Natural killer cell (primary cell): ENCODE measurements at regions not wholly inside any gene's neighbourhood (a gene's known extent, or its start where the extent isn't known, plus 50 kb on each side); places are given as distances from the start of the nearest gene placed in this dataset.
"Not testable (repeated sequence)": the region's sequence is repeated elsewhere in the genome, so short reads cannot be mapped to it uniquely, and the experiment has no call there.

ENCODE experiments used
- ATAC-seq, 3 donors: fragments of 150-1000 bp in 2 of 3; fragments of 200-7000 bp in 1 of 3; cut with Tn5 transposase; 1 replicate in 1 of 3; 2 replicates in 2 of 3; pipeline ENCODE4 v1.10.0; 2021; ENCODE audit warnings: mild to moderate bottlenecking in 2 of 3, moderate library complexity in 2 of 3
- DNase-seq, 2 donors: peaks; one replicate each; pipeline versions ENCODE4 v3.0.0 to v3.0.0-alpha.2; 2013 to 2021; ENCODE audit warnings: mixed read lengths in 1 of 2
- H3K27ac ChIP-seq: one replicate; pipeline ENCODE4 v1.5.1; 2013; ENCODE audit warnings: mild to moderate bottlenecking, low read length
- H3K27me3 ChIP-seq: one replicate; pipeline ENCODE4 v1.6.1; 2013; ENCODE audit warnings: low read length; ENCODE audit not compliant: control insufficient read depth, insufficient read depth
- H3K36me3 ChIP-seq: one replicate; pipeline ENCODE4 v1.6.1; 2013; ENCODE audit warnings: low read length; ENCODE audit not compliant: control insufficient read depth, insufficient read depth
- H3K4me1 ChIP-seq: one replicate; pipeline ENCODE4 v1.6.1; 2013; ENCODE audit warnings: low read length; ENCODE audit not compliant: control insufficient read depth, insufficient read depth
- H3K4me3 ChIP-seq: one replicate; pipeline ENCODE4 v1.5.1; 2013; ENCODE audit warnings: low read length
- H3K9me3 ChIP-seq: one replicate; pipeline ENCODE4 v1.6.1; 2013; ENCODE audit warnings: low read length; ENCODE audit not compliant: control insufficient read depth, insufficient read depth
- H3K27ac Mint-ChIP-seq, 2 donors: one replicate each; pipeline ENCODE4 v1.8.0; 2022; ENCODE audit warnings: mild to moderate bottlenecking in 2 of 2, mixed read lengths in 2 of 2, moderate library complexity in 1 of 2
- H3K27me3 Mint-ChIP-seq, 2 donors: one replicate each; pipeline ENCODE4 v1.8.0; 2022; ENCODE audit warnings: low read depth in 2 of 2, mixed read lengths in 2 of 2
- H3K36me3 Mint-ChIP-seq: one replicate; pipeline ENCODE4 v1.8.0; 2022; ENCODE audit warnings: mixed read lengths
- H3K4me1 Mint-ChIP-seq, 2 donors: one replicate each; pipeline ENCODE4 v1.8.0; 2022; ENCODE audit warnings: mixed read lengths in 2 of 2
- H3K4me3 Mint-ChIP-seq: one replicate; pipeline ENCODE4 v1.8.0; 2022; ENCODE audit warnings: mild to moderate bottlenecking, moderate library complexity, mixed read lengths
- H3K9me3 Mint-ChIP-seq, 2 donors: one replicate each; pipeline ENCODE4 v1.8.0; 2022; ENCODE audit warnings: mixed read lengths in 2 of 2
- WGBS: methylation state at CpG from one replicate; pipeline ENCODE4 v1.1.7; 2013; ENCODE audit warnings: missing lambda C conversion rate; ENCODE audit not compliant: insufficient coverage; 5-methylcytosine and 5-hydroxymethylcytosine counted together
- intact Hi-C: fragments of 100-400 bp; cut with micrococcal nuclease; formaldehyde crosslinking; loops from one replicate; pipeline ENCODE4 v1.14.2; 2022
- TF ChIP-seq, protein P1 (sequence below): fragments of 200-600 bp; IDR thresholded peaks from one replicate; pipeline ENCODE4 v1.8.0; 2022; ENCODE audit warnings: antibody characterized with exemption

DNA sequence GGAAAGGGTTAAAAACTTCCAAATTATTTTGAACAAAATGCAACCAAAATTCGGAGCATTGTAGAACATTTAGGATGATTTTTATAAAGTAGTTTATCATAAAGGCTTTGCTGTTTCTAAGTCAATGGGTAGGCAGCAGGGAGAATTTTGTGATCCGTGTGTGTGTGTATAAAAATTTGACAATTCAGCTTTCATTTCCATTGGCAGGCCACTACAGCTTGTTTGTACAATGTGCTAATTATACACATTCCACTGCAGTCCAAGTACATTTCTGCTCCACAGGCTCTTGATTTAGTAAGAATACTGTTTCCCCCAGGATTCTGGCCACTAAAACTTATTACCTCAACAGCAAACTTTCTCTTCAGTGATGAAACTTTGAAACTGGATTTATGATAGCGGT, 71.8 kb upstream of the LTBP1 start:
- Mint-ChIP-seq H3K4me1 (no peaks in the 10 kb centered on the region), H3K4me3 (no peak overlapping the region), H3K27ac (no peak overlapping the region), H3K27me3 (no peaks in the 10 kb centered on the region), H3K9me3 (no peaks in the 10 kb centered on the region), H3K36me3 (no peaks in the 10 kb centered on the region)
- Histone ChIP-seq H3K4me1 (no peaks in the 10 kb centered on the region), H3K4me3 (no peak overlapping the region), H3K36me3 (no peaks in the 10 kb centered on the region), H3K9me3 (no peaks in the 10 kb centered on the region), H3K27ac (no peak overlapping the region), H3K27me3 (no peaks in the 10 kb centered on the region)
- DNase-seq (no peak), ATAC-seq (no peak)
- 100% methylated on average over 2 of the region's 3 CpGs for WGBS
- TF ChIP-seq, protein P1, sequence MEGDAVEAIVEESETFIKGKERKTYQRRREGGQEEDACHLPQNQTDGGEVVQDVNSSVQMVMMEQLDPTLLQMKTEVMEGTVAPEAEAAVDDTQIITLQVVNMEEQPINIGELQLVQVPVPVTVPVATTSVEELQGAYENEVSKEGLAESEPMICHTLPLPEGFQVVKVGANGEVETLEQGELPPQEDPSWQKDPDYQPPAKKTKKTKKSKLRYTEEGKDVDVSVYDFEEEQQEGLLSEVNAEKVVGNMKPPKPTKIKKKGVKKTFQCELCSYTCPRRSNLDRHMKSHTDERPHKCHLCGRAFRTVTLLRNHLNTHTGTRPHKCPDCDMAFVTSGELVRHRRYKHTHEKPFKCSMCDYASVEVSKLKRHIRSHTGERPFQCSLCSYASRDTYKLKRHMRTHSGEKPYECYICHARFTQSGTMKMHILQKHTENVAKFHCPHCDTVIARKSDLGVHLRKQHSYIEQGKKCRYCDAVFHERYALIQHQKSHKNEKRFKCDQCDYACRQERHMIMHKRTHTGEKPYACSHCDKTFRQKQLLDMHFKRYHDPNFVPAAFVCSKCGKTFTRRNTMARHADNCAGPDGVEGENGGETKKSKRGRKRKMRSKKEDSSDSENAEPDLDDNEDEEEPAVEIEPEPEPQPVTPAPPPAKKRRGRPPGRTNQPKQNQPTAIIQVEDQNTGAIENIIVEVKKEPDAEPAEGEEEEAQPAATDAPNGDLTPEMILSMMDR, result no peak
- intact Hi-C loops, result no loop called here

DNA sequence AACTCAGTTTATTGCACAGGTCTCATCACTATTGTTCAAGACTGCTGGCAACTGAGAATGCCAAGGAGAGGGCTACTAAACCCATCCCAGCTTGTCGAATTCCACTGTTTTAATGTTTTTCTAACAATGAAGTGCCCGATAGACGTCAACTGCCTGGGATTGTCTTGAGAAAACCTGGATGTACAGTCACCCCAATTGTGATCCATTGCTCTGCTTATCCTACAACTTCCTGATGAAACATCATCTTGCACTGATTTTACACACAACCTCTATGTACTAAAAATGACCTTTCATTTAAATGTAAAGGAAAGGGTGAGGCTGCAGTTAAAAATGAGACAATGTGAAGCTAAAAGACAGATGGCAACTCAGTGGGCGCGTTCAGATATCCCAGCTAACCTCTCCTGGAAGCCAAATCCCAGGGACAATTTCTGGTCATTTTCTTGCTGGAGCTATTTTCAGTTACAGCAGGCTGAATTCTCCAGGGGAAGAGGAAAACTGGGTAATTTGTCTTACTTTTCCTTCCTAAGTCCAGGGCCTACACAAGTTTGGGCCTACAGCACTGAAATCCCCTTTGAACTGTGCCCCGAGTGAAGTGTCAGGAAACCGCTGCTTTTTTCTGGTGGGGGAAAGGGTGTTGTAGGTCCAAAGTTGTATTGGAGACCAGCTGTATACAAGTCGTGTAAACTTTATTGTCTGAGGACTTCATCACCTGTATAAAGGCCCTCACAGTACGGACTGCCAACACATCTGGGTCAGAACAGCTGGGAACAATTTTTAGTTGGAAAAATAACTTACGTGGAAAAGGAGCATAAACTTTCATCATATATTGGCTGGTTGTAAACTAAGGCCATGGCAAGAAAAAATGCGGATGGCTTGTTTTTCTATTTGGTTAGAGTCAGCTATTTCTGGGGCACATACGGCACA, 68.9 kb upstream of the LTBP1 start:
- Mint-ChIP-seq H3K27me3 (no peaks in the 10 kb centered on the region), H3K4me3 (no peak overlapping the region), H3K9me3 (no peaks in the 10 kb centered on the region), H3K36me3 (no peaks in the 10 kb centered on the region), H3K27ac (no peak overlapping the region), H3K4me1 (no peaks in the 10 kb centered on the region)
- Histone ChIP-seq H3K27me3 (no peaks in the 10 kb centered on the region), H3K4me3 (no peak overlapping the region), H3K36me3 (no peaks in the 10 kb centered on the region), H3K9me3 (no peaks in the 10 kb centered on the region), H3K27ac (no peak overlapping the region), H3K4me1 (no peaks in the 10 kb centered on the region)
- intact Hi-C loops, result no loop called here
- ATAC-seq (no peak), DNase-seq (no peak)
- 91% methylated on average over 12 of the region's 12 CpGs for WGBS
- TF ChIP-seq, protein P1, result no peak

DNA sequence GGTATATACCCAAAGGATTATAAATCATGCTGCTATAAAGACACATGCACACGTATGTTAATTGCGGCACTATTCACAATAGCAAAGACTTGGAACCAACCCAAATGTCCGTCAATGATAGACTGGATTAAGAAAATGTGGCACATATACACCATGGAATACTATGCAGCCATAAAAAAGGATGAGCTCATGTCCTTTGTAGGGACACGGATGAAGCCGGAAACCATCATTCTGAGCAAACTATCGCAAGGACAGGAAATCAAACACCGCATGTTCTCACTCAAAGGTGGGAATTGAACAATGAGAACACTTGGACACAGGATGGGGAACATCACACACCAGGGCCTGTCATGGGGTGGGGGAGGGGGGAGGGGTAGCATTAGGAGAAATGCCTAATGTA, 66.8 kb upstream of the LTBP1 start:
- H3K36me3 ChIP-seq, H3K4me3 Mint-ChIP-seq, H3K9me3 ChIP-seq, H3K27ac Mint-ChIP-seq, H3K4me3 ChIP-seq, H3K4me1 ChIP-seq, H3K9me3 Mint-ChIP-seq, H3K27me3 ChIP-seq, ATAC-seq, intact Hi-C loops, DNase-seq, H3K36me3 Mint-ChIP-seq, H3K27me3 Mint-ChIP-seq, H3K4me1 Mint-ChIP-seq, H3K27ac ChIP-seq: not testable (repeated sequence)
- 100% methylated on average over 4 of the region's 7 CpGs for WGBS

DNA sequence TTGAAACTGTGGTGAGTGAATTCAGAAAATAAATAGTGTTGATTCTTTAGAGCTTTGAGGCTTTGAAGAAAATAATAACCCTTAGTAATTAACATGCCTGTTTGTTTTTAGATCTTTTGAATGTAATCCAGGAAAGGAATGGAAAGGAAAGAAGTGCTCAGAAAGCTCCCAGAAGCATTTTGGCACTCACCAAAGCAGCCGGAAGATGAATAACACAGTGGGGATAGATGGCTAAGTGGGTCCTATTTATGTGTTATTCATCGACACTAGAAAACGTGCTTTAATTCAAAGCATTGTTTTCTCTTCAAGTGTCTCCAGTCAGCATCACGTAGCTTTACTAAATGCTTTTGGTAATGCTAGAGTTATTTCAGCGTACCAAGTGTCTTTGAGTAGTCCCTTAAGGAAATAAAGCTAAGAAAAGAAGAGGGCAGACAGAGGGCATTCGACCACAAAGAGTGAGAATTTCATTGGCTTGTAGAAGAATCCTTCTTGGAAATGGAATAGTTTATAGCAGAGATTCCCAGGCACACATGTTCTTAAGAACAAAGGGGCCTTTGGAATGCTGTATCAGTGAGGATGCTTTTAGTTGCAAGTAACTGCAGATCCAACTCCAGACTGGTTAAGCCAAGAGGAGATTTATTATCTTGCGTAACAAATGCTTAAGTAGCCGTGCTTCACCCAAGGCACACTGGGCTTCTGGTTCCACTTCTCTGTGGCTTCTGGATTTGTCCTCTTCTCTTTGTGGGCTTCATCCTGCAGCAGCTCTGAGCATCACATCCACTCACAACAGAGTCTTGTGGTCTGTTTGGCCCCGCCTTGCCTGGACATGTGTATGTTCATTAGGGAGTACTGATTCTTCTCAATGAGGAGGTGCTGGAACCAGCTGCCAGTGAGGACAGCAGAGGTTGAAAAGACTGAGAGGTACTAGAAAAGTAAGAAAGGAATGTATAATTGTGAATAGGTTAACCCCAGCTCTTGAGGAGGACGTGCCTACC, 63.6 kb upstream of the LTBP1 start:
- Histone ChIP-seq H3K9me3 (no peaks in the 10 kb centered on the region), H3K36me3 (no peaks in the 10 kb centered on the region), H3K4me1 (no peaks in the 10 kb centered on the region), H3K27ac (no peak overlapping the region), H3K4me3 (no peak overlapping the region), H3K27me3 (no peaks in the 10 kb centered on the region)
- Mint-ChIP-seq H3K36me3 (no peaks in the 10 kb centered on the region), H3K27me3 (peaks cover 0 to 4% of the 10 kb centered on the region in 2 donors), H3K4me1 (no peaks in the 10 kb centered on the region), H3K9me3 (no peaks in the 10 kb centered on the region), H3K27ac (no peak overlapping the region), H3K4me3 (no peak overlapping the region)
- TF ChIP-seq, protein P1, result no peak
- intact Hi-C loops, result no loop called here
- ATAC-seq (no peak), DNase-seq (no peak)
- 88% methylated on average over 10 of the region's 10 CpGs for WGBS
